Activated naive CD4-positive, alpha-beta T cell treated with anti-CD3 and anti-CD28 coated beads for 36 hours (primary cell): ENCODE measurements at regions not wholly inside any gene's neighbourhood (a gene's known extent, or its start where the extent isn't known, plus 50 kb on each side); places are given as distances from the start of the nearest gene placed in this dataset.

Experiments used
- CTCF ChIA-PET: fragments of 350-600 bp; sonication (Branson Sonifier 250); formaldehyde crosslinking; loops from one replicate; lab custom pipeline; 2021; ENCODE audit warnings: antibody characterized with exemption; lab: Charles Lee
- DNase-seq: peaks from one replicate; pipeline ENCODE4 v3.0.0-alpha.2; 2020
- H3K27ac Mint-ChIP-seq: one replicate; pipeline ENCODE4 v1.8.0; 2021; ENCODE audit warnings: mild to moderate bottlenecking, mixed read lengths
- H3K27me3 Mint-ChIP-seq: one replicate; pipeline ENCODE4 v1.8.0; 2021; ENCODE audit warnings: low read depth, mixed read lengths
- H3K36me3 Mint-ChIP-seq: one replicate; pipeline ENCODE4 v1.8.0; 2021; ENCODE audit warnings: low read depth, mixed read lengths
- H3K4me1 Mint-ChIP-seq: one replicate; pipeline ENCODE4 v1.8.0; 2021; ENCODE audit warnings: low read depth, mixed read lengths
- H3K4me3 Mint-ChIP-seq: one replicate; pipeline ENCODE4 v1.8.0; 2021; ENCODE audit warnings: mild to moderate bottlenecking, moderate library complexity, mixed read lengths
- H3K9me3 Mint-ChIP-seq: one replicate; pipeline ENCODE4 v1.8.0; 2021; ENCODE audit warnings: mixed read lengths
- intact Hi-C: fragments of 100-400 bp; cut with micrococcal nuclease; formaldehyde crosslinking; loops from one replicate; pipeline ENCODE4 v1.15.1; 2023

DNA sequence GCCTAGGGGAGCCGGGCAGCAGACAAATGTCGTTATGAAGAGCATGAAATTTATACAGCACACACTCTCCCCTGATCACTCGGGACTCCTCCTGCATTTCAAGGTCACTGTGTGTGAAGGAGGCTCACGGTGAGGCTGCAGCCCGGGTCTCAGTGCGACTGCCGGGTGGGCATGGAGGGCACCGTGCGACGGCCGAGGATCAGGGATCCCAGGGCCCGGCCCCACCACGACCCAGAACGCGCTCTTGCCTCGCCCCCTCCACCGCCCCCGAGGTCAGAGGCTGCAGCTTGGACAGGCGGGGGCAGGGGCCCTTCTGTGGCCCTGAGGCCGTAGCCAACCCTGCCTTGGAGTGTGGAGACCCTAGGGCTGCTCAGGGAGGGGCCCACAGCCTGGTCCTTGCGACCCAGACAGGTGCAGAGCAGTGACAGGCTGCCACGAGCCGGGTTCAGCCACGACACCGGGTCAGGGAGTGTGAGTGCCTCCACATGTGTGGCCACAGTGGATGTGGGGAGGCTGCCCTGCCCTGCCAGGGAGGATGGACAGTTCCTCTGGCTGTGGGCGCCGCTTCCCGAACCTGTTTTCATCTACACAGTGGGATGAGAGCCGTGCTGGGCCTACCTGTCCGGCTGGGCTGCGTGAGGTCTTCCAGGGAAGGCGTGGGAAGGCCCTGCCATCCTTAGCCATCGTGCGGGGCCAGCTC lies 89.3 kb upstream of the NKX1-1 start:
- H3K9me3 Mint-ChIP-seq, result no peaks in the 10 kb centered on the region
- H3K27ac Mint-ChIP-seq, result no peak overlapping the region
- peaks cover 2% of the 10 kb centered on the region for H3K27me3 Mint-ChIP-seq
- intact Hi-C loops, result no loop called here
- no peaks in the 10 kb centered on the region for H3K36me3 Mint-ChIP-seq
- H3K4me1 Mint-ChIP-seq, result no peaks in the 10 kb centered on the region
- no peak for DNase-seq
- CTCF ChIA-PET, result no interaction called here
- no peak overlapping the region for H3K4me3 Mint-ChIP-seq

DNA sequence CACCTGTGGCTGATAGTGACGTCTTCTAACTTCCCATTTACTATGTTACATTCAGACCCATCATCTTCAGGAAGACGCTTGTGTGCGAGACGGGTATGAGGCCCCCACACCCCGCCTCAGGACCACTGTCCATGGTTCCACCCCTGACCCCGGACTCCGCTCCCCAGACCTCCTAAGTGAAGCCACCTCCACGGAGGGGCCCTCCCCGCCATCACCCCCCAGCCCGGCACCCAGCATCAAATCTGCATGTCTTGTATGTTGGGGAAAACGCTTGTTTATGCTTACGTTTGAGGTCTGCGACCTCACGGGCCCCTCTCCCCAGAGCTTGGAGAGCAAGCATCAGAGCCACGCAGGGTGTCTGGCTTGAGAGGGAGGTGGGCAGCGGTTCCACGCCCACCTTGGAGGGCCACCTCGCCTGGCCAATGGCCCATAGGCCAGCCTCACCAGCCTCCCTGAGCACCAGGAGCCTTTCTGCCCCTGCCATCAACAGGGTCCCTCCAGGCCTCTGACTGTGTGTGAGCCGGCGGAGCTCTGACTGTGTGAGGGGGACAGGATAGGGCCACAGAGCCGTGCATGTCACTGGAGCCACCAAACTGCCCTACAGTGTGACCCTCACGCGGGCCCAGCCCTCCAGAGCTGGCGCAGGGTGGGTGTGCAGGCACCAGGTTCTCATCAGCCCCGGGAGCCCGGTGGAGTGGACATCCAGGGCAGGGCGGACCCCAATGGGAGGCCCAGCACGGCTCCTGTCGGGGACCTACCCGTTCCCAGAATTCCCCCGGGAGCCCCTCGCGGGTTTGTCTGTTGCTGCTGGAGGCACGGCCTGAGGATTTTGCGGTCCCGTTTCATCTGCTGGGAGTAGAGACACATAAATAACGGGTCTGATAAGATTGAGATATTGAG lies 88.4 kb upstream of the NKX1-1 start:
- Mint-ChIP-seq H3K4me3 (no peak overlapping the region), H3K27me3 (peaks cover 2% of the 10 kb centered on the region), H3K36me3 (no peaks in the 10 kb centered on the region), H3K4me1 (no peaks in the 10 kb centered on the region), H3K9me3 (no peaks in the 10 kb centered on the region), H3K27ac (no peak overlapping the region)
- DNase-seq, result no peak
- CTCF ChIA-PET, result no interaction called here
- intact Hi-C loops, result no loop called here

DNA sequence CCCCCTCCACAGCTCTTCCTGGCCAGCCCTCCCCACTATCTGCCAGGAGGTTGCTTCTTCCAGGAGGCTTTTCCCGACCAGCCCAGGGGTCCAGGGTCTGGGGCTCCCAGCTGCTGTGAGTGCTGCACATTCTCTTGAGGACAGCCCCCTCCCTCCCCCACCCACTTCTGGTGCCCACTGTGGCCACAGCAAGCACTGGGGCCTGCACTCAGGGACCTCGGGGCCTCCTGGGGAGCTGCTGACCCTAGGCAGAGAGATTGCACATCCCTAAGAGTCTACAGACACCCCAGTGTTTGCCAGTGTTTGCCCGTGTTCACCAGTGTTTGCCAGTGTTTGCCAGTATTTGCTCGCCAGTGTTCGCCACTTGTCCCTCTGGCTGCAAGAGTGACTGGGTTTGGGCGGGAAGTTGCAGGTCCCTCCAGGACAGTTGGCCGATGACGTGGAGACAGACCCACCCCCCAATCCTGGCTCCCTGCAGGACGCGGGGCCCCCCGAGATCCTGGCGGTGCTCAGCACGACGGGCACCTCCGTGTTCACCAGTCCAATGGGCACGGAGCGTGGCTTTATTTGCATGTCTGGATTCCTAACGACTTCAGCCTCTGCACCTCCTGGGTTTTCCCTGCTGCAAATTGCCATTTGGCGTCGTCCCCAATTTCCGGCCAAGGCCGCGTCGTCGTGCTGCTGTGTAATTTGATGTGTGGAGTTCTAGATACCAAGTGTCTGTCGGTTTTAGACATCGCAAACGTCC lies 87.5 kb upstream of the NKX1-1 start:
- no peak for DNase-seq
- Mint-ChIP-seq H3K4me1 (no peaks in the 10 kb centered on the region), H3K27ac (no peak overlapping the region), H3K27me3 (peaks cover 2% of the 10 kb centered on the region), H3K9me3 (no peaks in the 10 kb centered on the region), H3K36me3 (no peaks in the 10 kb centered on the region), H3K4me3 (no peak overlapping the region)
- CTCF ChIA-PET, result no interaction called here
- intact Hi-C loops, result no loop called here

DNA sequence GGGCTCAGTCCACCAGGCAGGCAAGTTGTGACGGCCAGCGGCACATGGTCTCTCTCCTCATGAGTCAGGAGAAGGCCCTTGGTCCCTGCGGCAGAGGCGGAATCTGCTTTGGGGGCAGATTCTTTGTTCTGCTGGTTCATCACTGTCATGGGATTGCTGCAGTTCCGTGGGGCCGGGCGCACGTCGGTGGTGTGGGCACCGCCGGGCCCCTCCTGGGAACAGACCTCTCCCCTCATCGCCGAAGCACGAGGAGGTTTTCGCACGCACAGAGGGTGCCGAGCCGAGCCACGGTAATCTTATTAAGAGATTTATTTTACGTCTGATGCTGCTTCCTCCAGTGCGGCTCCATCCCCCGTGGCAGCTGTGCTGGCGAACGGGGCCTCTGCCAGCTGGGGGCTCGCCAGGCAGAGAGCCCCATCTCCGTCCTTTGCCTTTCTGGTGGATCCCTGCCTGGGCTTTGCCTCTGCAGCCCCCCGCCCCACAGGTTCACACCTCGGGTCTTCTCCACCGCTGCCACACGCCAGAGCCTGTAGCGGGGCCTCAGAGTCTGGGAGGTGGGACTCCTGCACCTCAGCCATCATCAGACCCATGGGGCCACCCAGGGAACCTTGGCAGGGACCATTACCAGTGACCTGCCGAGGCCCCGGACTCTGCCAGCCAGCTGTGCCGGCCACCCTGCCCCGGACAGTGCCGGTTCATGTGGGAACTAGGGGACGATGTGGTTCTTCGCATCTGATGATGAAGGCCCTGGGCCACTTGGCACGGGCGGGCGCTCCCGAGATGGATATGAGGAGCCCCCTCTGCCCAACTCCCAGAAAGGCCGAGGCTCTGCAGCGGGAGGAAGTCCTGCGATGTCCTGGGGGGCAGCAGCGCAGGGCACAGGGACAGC lies 86.7 kb upstream of the NKX1-1 start:
- no peaks in the 10 kb centered on the region for H3K36me3 Mint-ChIP-seq
- CTCF ChIA-PET, result no interaction called here
- DNase-seq, result no peak
- peaks cover 2% of the 10 kb centered on the region for H3K27me3 Mint-ChIP-seq
- H3K9me3 Mint-ChIP-seq, result no peaks in the 10 kb centered on the region
- no peaks in the 10 kb centered on the region for H3K4me1 Mint-ChIP-seq
- no peak overlapping the region for H3K27ac Mint-ChIP-seq
- no peak overlapping the region for H3K4me3 Mint-ChIP-seq
- intact Hi-C loops, result no loop called here

DNA sequence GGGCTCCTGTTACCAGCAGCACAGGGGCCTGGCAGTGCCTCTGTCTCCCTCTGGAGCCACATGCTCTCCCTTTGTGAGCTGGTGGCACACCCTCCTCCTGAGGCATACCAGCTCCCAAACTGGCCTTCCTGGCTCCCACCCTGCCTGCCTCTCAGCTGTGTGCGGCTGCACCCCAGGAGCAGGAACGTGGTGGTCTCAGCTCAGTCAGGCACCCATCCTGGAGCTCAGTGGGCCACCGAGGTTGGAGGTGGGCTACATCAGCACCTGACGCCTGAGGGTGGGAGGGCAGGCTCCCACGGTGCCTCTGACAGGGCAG lies 85.9 kb upstream of the NKX1-1 start:
- intact Hi-C loops, result no loop called here
- CTCF ChIA-PET, result no interaction called here

DNA sequence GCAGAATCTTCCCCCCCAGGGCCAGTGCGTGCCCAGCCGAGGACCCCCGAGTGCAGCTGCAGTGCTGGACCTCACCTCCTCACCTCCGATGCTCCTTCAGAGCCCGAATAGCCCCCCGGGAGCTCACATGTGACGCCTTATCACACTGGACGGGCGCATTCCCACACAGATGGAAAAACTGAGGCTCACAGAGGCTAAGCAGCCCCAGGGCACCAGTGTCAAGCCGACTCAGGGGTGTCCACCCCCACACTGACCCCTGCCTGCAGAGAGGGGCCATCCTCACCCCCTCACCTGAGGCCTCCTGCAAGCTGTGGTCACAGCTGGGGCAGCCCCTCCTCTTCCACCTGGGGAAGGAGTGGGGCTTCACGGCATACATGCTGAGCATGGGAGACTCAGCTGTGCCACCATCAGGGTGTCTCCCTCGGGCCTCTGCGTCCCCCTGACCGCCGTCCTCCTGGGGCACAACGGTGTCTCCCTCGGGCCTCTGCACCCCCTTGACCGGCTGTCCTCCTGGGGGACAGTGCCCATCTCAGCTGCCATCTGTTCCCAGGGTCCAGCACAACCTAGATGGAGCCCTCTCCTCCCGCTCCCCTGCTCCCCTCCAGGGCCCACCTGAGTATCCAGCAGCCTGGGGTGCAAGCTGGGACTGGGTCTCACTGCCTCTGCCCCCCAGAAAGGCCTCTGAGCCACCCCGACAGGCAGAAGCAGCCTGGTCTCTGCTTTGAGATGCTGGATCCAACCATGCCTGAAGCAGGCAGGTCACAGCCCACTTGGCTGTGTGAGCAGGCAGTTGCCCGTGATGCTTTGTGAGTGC lies 85.3 kb upstream of the NKX1-1 start:
- intact Hi-C loops, result no loop called here
- H3K27ac Mint-ChIP-seq, result no peak overlapping the region
- H3K36me3 Mint-ChIP-seq, result no peaks in the 10 kb centered on the region
- no peak for DNase-seq
- CTCF ChIA-PET, result no interaction called here
- peaks cover 6% of the 10 kb centered on the region for H3K9me3 Mint-ChIP-seq
- peaks cover 2% of the 10 kb centered on the region for H3K27me3 Mint-ChIP-seq
- no peak overlapping the region for H3K4me3 Mint-ChIP-seq
- no peaks in the 10 kb centered on the region for H3K4me1 Mint-ChIP-seq

More for the DNA sequence above, 85.9 kb upstream of the NKX1-1 start:
- Mint-ChIP-seq H3K4me3 (no peak overlapping the region), H3K9me3 (peaks cover 4% of the 10 kb centered on the region), H3K4me1 (no peaks in the 10 kb centered on the region), H3K27me3 (peaks cover 2% of the 10 kb centered on the region), H3K36me3 (no peaks in the 10 kb centered on the region), H3K27ac (no peak overlapping the region)
- DNase-seq, result no peak

DNA sequence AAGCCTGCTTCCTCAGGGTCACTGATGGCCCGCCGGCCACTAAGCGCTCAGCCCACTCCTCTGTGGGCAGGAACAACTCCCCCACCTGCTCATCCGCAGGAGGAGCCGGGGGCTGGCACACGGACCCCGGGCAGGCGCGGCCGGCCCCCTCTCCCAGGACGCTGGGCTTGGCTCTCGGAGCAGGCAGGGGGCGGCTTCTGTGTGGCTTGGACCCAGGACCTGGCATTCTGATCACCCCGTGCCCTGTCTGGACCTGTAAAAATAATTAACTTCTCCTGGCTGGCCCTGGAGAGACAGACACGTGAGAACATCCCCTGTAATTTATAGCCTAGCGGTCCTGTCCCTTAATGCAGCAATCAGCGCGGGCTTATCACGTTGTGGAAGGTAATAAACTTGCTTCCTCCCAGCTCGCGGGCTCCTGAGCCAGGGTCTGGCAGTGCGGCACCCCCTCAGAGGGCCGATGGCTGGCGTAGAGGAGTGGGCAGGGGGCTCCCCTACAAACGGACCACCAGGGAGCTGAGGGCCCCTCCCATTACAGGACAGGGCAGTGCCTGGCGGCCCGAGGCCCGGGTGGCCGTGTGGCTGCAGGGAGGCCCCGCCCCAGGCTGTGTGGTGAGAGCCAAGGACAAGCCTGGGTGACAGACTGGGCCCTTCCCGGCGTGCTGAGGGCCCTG lies 84.5 kb upstream of the NKX1-1 start:
- no peaks in the 10 kb centered on the region for H3K4me1 Mint-ChIP-seq
- DNase-seq, result no peak
- intact Hi-C loops, result no loop called here
- H3K27ac Mint-ChIP-seq, result no peak overlapping the region
- CTCF ChIA-PET, result no interaction called here
- peaks cover 12% of the 10 kb centered on the region for H3K9me3 Mint-ChIP-seq
- H3K4me3 Mint-ChIP-seq, result no peak overlapping the region
- peaks cover 2% of the 10 kb centered on the region for H3K27me3 Mint-ChIP-seq
- peaks cover 4% of the 10 kb centered on the region for H3K36me3 Mint-ChIP-seq

DNA sequence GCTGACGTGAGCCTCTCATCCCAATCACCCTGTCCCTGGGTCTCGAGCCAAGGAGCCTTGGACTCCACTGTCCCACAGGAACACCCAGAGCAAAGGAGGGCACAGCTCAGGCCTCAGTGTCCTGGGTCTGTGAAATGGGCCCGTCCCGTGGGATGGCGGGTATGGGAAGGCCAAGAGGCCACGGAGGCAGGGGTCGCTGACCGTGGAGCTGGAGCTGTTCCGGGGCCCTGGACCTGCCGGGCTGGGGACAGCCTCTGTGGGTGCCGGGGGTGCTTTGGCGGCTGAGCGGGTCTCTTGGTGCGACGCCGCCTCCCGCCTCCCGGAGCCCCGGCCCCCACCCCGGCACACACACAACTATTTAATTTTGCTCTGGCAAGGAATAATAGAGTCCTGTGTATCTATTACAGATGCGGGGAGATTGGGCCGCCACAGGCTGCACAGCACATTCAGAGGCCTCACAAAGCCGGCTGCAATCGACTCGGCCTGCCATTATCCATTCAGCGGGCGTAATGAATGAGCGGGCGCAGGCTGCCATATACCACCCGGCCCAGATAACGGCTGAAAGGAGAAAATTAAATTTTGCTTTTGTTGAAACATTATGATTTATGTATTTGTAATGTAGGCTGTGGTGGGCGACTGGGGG lies 83.9 kb upstream of the NKX1-1 start:
- no peak overlapping the region for H3K4me3 Mint-ChIP-seq
- peaks cover 2% of the 10 kb centered on the region for H3K27me3 Mint-ChIP-seq
- no peak for DNase-seq
- intact Hi-C loops, result no loop called here
- no peaks in the 10 kb centered on the region for H3K4me1 Mint-ChIP-seq
- H3K27ac Mint-ChIP-seq, result no peak overlapping the region
- CTCF ChIA-PET, result no interaction called here
- H3K36me3 Mint-ChIP-seq, result peaks cover 8% of the 10 kb centered on the region
- peaks cover 17% of the 10 kb centered on the region for H3K9me3 Mint-ChIP-seq

DNA sequence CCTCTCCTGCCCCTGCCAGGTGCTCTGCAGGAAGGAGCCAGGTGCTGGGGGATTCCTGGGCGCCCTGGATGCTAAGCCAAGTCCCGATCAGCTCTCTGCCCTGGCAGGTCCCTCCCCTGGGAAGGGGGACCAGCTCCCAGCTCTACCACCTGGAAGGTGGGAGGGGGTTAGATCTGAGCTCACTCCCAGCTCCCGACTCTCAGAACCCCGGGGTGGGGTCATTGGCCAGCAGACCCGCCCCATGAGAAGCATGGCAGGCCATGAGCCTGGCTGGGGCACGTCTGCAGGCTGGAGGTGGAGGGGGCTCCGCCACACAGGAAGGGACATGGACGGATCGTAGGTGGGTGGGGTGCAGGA lies 83.4 kb upstream of the NKX1-1 start:
- Mint-ChIP-seq H3K36me3 (peaks cover 8% of the 10 kb centered on the region), H3K27ac (no peak overlapping the region), H3K4me1 (no peaks in the 10 kb centered on the region), H3K9me3 (peaks cover 20% of the 10 kb centered on the region), H3K4me3 (no peak overlapping the region), H3K27me3 (peaks cover 4% of the 10 kb centered on the region)
- DNase-seq, result no peak
- CTCF ChIA-PET, result no interaction called here
- intact Hi-C loops, result no loop called here

DNA sequence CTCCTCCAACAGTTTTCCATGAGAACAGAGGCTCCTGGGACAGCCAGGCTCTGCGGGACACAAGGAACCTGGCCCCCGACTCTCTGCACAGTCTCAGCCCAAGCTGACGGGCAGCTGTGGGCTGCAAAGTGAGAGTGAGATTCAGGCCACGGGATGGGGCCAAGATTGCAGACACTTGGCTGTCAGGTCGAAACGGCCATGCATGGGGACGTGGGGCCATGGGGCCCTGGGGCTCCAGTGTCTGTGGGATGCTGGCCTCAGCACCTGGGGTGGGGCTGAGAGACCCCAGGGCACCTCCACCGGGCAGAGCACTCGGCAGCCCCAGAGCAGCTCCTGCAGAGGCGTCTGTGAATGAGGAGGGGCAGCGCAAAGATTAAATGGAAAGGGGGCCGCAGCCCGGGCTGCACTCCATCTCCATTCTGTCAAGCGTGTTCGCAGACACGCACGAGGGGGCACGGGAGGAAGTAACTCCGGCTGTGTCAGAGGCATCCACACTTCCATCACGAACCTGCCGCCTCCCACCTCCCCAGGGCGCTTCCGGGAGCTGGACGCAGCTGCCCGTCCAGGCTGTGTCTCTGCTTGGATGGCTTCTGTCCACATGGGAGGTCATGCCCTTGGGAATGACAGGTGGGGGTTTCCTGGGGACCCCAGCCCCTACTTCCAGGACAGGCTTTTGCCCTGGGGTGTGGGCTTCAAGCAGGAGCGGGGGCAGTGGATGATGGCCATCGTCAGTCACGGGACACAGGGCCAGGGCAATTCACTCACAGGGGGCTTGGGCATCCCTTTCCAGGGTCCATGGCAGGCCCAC lies 82.8 kb upstream of the NKX1-1 start:
- peaks cover 8% of the 10 kb centered on the region for H3K36me3 Mint-ChIP-seq
- H3K4me1 Mint-ChIP-seq, result no peaks in the 10 kb centered on the region
- no peak overlapping the region for H3K4me3 Mint-ChIP-seq
- intact Hi-C loops, result no loop called here
- peaks cover 8% of the 10 kb centered on the region for H3K27me3 Mint-ChIP-seq
- CTCF ChIA-PET, result no interaction called here
- peaks cover 23% of the 10 kb centered on the region for H3K9me3 Mint-ChIP-seq
- no peak for DNase-seq
- no peak overlapping the region for H3K27ac Mint-ChIP-seq
